ENCODE measurements at regions not wholly inside any gene's neighbourhood (a gene's known extent, or its start where the extent isn't known, plus 50 kb on each side); places are given as distances from the start of the nearest gene placed in this dataset.

- no peak for TF ChIP-seq CTCF (IDR thresholded peaks at IDR 0.05)
- TF ChIP-seq POLR2A (IDR thresholded peaks at IDR 0.05), result no peak
Measured at GRCh38 chr4:146062340-146062739, 113.2 kb upstream of the LSM6 start.
